Endothelial cell of umbilical vein (primary cell): ENCODE measurements at regions not wholly inside any gene's neighbourhood (a gene's known extent, or its start where the extent isn't known, plus 50 kb on each side); places are given as distances from the start of the nearest gene placed in this dataset.

Source experiments
- BruUV-seq: library from RNA; stranded (reverse); fragments of 400-500 nt; replicated peaks from 2 replicates; lab custom pipeline; 2021; lab: Mats Ljungman, UMichigan
- CTCF ChIA-PET: fragments of 300-600, 350-600 bp; sonication (Branson Sonifier 250); formaldehyde crosslinking; loops from one replicate; lab custom pipeline; 2021; ENCODE audit warnings: antibody characterized with exemption, inconsistent platforms; lab: Charles Lee
- POLR2A ChIA-PET: fragments of 300-600, 350-600 bp; sonication (Branson Sonifier 250); formaldehyde crosslinking; loops from one replicate; lab custom pipeline; 2021; ENCODE audit warnings: antibody characterized with exemption, inconsistent platforms; lab: Charles Lee
- DNase-seq: peaks from one replicate; pipeline ENCODE4 v3.0.0-alpha.2; 2011; ENCODE audit warnings: low read depth, low spot score
- FAIRE-seq: peaks from 2 replicates; lab custom pipeline; 2011; peaks lifted over from hg19 to GRCh38; lab: Jason Lieb, UNC
- H2AFZ ChIP-seq: 2 replicates; pipeline ENCODE4 v1.6.0; 2012; ENCODE audit warnings: low read depth, low read length, control low read depth, inconsistent platforms
- H3K27ac ChIP-seq: 2 replicates; pipeline ENCODE4 v1.5.1; 2011; ENCODE audit warnings: low read depth, mild to moderate bottlenecking, control low read depth, low read length, moderate library complexity; ENCODE audit not compliant: insufficient read depth
- H3K27me3 ChIP-seq, 2 experiments: 2 replicates each; pipeline versions ENCODE4 v1.6.0 to v1.6.1; 2011; ENCODE audit warnings: low read length in 2 of 2, mixed read lengths in 1 of 2; ENCODE audit not compliant: control insufficient read depth in 2 of 2, insufficient read depth in 2 of 2
- H3K36me3 ChIP-seq, 2 experiments: 2 replicates in 1 of 2; 3 replicates in 1 of 2; pipeline ENCODE4 v1.5.1; 2011; ENCODE audit warnings: low read length in 2 of 2, mild to moderate bottlenecking in 1 of 2, moderate library complexity in 1 of 2; ENCODE audit not compliant: control insufficient read depth in 2 of 2, insufficient read depth in 2 of 2; ENCODE audit errors: extremely low read depth in 1 of 2
- H3K4me1 ChIP-seq: 3 replicates; pipeline ENCODE4 v1.5.1; 2011; ENCODE audit warnings: mild to moderate bottlenecking, low read length; ENCODE audit not compliant: control insufficient read depth, insufficient read depth; ENCODE audit errors: extremely low read depth
- H3K4me2 ChIP-seq: 2 replicates; pipeline ENCODE4 v1.6.1; 2011; ENCODE audit warnings: low read length, control low read depth, mixed read lengths; ENCODE audit not compliant: insufficient read depth
- H3K4me3 ChIP-seq, 3 experiments: fragments of 200-600 bp in 1 of 3; sonication (generic), shearing (Covaris generic) in 1 of 3; replicated peaks in 1 of 3; 2 replicates each; pipeline ENCODE4 v1.5.1; 2011 to 2016; ENCODE audit warnings: control low read depth in 3 of 3, low read length in 3 of 3, mild to moderate bottlenecking in 2 of 3, inconsistent platforms in 1 of 3, low read depth in 1 of 3, moderate library complexity in 1 of 3; ENCODE audit not compliant: insufficient read depth in 1 of 3
- H3K79me2 ChIP-seq: 2 replicates; pipeline ENCODE4 v1.6.0; 2012; ENCODE audit warnings: low read length, inconsistent platforms; ENCODE audit not compliant: control insufficient read depth, insufficient read depth
- H3K9ac ChIP-seq: replicated peaks from 2 replicates; pipeline ENCODE3; 2011; ENCODE audit warnings: low read length, control low read depth; ENCODE audit not compliant: insufficient read depth; ENCODE audit errors: extremely low read depth
- H3K9me1 ChIP-seq: replicated peaks from 3 replicates; pipeline ENCODE4 v1.6.0; 2011; ENCODE audit warnings: mild to moderate bottlenecking, low read length; ENCODE audit not compliant: control insufficient read depth, insufficient read depth; ENCODE audit errors: extremely low read depth
- H3K9me3 ChIP-seq: replicated peaks from 2 replicates; pipeline ENCODE4 v1.5.1; 2012; ENCODE audit warnings: low read length, inconsistent platforms; ENCODE audit not compliant: control insufficient read depth, insufficient read depth
- H4K20me1 ChIP-seq: replicated peaks from 2 replicates; pipeline ENCODE3; 2011; ENCODE audit warnings: mild to moderate bottlenecking, low read length; ENCODE audit not compliant: control insufficient read depth, insufficient read depth; ENCODE audit errors: extremely low read depth
- CTCF ChIP-seq, 2 donors: IDR thresholded peaks; 1 replicate in 1 of 2; 2 replicates in 1 of 2; pipeline ENCODE4 v1.5.1; 2011; ENCODE audit warnings: low read length in 2 of 2, mild to moderate bottlenecking in 2 of 2, moderate library complexity in 2 of 2, control low read depth in 1 of 2, inconsistent platforms in 1 of 2, low read depth in 1 of 2; ENCODE audit not compliant: insufficient read depth in 1 of 2; ENCODE audit errors: extremely low read depth in 1 of 2
- EZH2 ChIP-seq: IDR thresholded peaks from 2 replicates; pipeline ENCODE4 v1.6.1; 2012; ENCODE audit warnings: borderline replicate concordance, low read depth, mild to moderate bottlenecking, moderate library complexity, low read length, inconsistent platforms; ENCODE audit not compliant: severe bottlenecking
- FOS ChIP-seq: IDR thresholded peaks from 2 replicates; pipeline ENCODE4 v1.6.1; 2011; ENCODE audit warnings: mild to moderate bottlenecking, low read length, moderate library complexity, borderline replicate concordance; ENCODE audit not compliant: insufficient read depth
- GATA2 ChIP-seq: IDR thresholded peaks from 2 replicates; pipeline ENCODE4 v1.7.0; 2011; ENCODE audit warnings: low read depth, mild to moderate bottlenecking, moderate library complexity, mixed read lengths, low read length; ENCODE audit not compliant: insufficient read length, insufficient read depth
- MAX ChIP-seq: IDR thresholded peaks from 2 replicates; pipeline ENCODE4 v1.6.1; 2011; ENCODE audit not compliant: insufficient read depth, insufficient read length
- MYC ChIP-seq: IDR thresholded peaks from one replicate; pipeline ENCODE4 v1.6.1; 2011; ENCODE audit warnings: mild to moderate bottlenecking, low read depth, low read length
- POLR2A ChIP-seq: IDR thresholded peaks from 2 replicates; pipeline ENCODE4 v1.6.1; 2012; ENCODE audit warnings: low read depth, mild to moderate bottlenecking, control low read depth, low read length
- POLR2AphosphoS5 ChIP-seq: IDR thresholded peaks from 2 replicates; pipeline ENCODE4 v1.6.1; 2012; ENCODE audit warnings: low read depth, mild to moderate bottlenecking, control low read depth, low read length, moderate library complexity; ENCODE audit not compliant: insufficient read depth
- dilution Hi-C: fragments of 300-500 bp; cut with MboI; formaldehyde crosslinking; loops from one replicate; pipeline ENCODE4 v1.15.0; 2019; ENCODE audit warnings: low sequenced_read_pairs; ENCODE audit not compliant: extremely low pct_ligation_motif_present
- intact Hi-C: fragments of 100-400 bp; cut with micrococcal nuclease; formaldehyde crosslinking; loops from one replicate; pipeline ENCODE4 v1.10.0; 2022

- Histone ChIP-seq H3K9me1 (no peaks in the 10 kb centered on the region), H3K36me3 (no peaks in the 10 kb centered on the region), H3K27ac (no peak overlapping the region), H3K79me2 (no peaks in the 10 kb centered on the region), H3K4me3 (no peak overlapping the region), H3K4me2 (no peak overlapping the region), H3K27me3 (no peaks in the 10 kb centered on the region), H2AFZ (no peak overlapping the region), H3K9me3 (no peaks in the 10 kb centered on the region), H3K9ac (no peak overlapping the region), H3K4me1 (no peaks in the 10 kb centered on the region), H4K20me1 (no peaks in the 10 kb centered on the region)
- ChIA-PET POLR2A (no interaction called here), CTCF (no interaction called here)
- no TSS peak for BruUV-seq
- FAIRE-seq (no peak), DNase-seq (no peak)
- TF ChIP-seq EZH2 (no peak), POLR2AphosphoS5 (no peak), CTCF (IDR thresholded peaks at IDR 0.05; ENCODE audit: extremely low read depth in 1 of 2, insufficient read depth in 1 of 2, low read depth in 1 of 2, low read length in 2 of 2) (no peak), MYC (no peak), GATA2 (no peak), FOS (no peak), MAX (no peak), POLR2A (no peak)
- intact Hi-C loops: no loop called here
- dilution Hi-C loops: no loop called here
Measured at GRCh38 chr22:47277531-47277930, 515.1 kb downstream of the TBC1D22A start.
